GM12878 (cell line): ENCODE measurements at regions not wholly inside any gene's neighbourhood (a gene's known extent, or its start where the extent isn't known, plus 50 kb on each side); places are given as distances from the start of the nearest gene placed in this dataset.

Source experiments
- BHLHE40 ChIP-seq, 2 experiments: fragments of 450-650 bp in 1 of 2; IDR thresholded peaks; 2 replicates each; pipeline ENCODE4 v1.6.1; 2011 to 2017; ENCODE audit warnings: low read depth in 2 of 2, borderline replicate concordance in 1 of 2, improper control_type of control experiment in 1 of 2, low read length in 1 of 2, mild to moderate bottlenecking in 1 of 2
- BRCA1 ChIP-seq: IDR thresholded peaks from 2 replicates; pipeline ENCODE4 v1.6.1; 2011; ENCODE audit warnings: low read depth, low read length, improper control_type of control experiment
- CBX3 ChIP-seq: fragments of 200-600 bp; sonication (generic); IDR thresholded peaks from 2 replicates; pipeline ENCODE4 v1.6.1; 2016; ENCODE audit warnings: low read depth, borderline replicate concordance
- CHD2 ChIP-seq: IDR thresholded peaks from 2 replicates; pipeline ENCODE4 v1.6.1; 2011; ENCODE audit warnings: low read depth, low read length, improper control_type of control experiment, borderline replicate concordance
- FOS ChIP-seq: IDR thresholded peaks from 3 replicates; pipeline ENCODE4 v1.6.1; 2011; ENCODE audit warnings: borderline replicate concordance; ENCODE audit not compliant: insufficient read length; ENCODE audit errors: extremely low read depth
- HCFC1 ChIP-seq: fragments of 150-350 bp; IDR thresholded peaks from 2 replicates; pipeline ENCODE4 v1.6.1; 2014; ENCODE audit warnings: low read length
- KLF5 ChIP-seq: fragments of 450-650 bp; IDR thresholded peaks from 2 replicates; pipeline ENCODE4 v1.6.1; 2014; ENCODE audit warnings: mild to moderate bottlenecking; ENCODE audit not compliant: partially characterized antibody
- MXI1 ChIP-seq: fragments of 150-350 bp; IDR thresholded peaks from 2 replicates; pipeline ENCODE4 v1.6.1; 2011; ENCODE audit warnings: low read depth, mild to moderate bottlenecking, inconsistent platforms, low read length, improper control_type of control experiment
- NBN ChIP-seq: fragments of 450-650 bp; IDR thresholded peaks from 2 replicates; pipeline ENCODE4 v1.6.1; 2016
- NFXL1 ChIP-seq: fragments of 450-650 bp; IDR thresholded peaks from 2 replicates; pipeline ENCODE4 v1.6.1; 2017; ENCODE audit warnings: antibody characterized with exemption, mild to moderate bottlenecking, borderline replicate concordance
- NR2C2 ChIP-seq: IDR thresholded peaks from 2 replicates; pipeline ENCODE4 v1.6.1; 2011; ENCODE audit warnings: borderline replicate concordance, low read depth; ENCODE audit not compliant: control insufficient read depth, insufficient read length
- PAX8 ChIP-seq: fragments of 450-650 bp; IDR thresholded peaks from 2 replicates; pipeline ENCODE4 v1.6.1; 2017; ENCODE audit warnings: mild to moderate bottlenecking, moderate library complexity
- SIN3A ChIP-seq: IDR thresholded peaks from 2 replicates; pipeline ENCODE4 v1.6.1; 2012; ENCODE audit warnings: low read depth, low read length, improper control_type of control experiment
- SMARCA5 ChIP-seq: fragments of 450-650 bp; IDR thresholded peaks from 2 replicates; pipeline ENCODE4 v1.6.1; 2017; ENCODE audit warnings: mild to moderate bottlenecking
- SRF ChIP-seq, 2 experiments: IDR thresholded peaks; 2 replicates each; pipeline ENCODE4 v1.6.1; 2011; ENCODE audit warnings: low read depth in 2 of 2, low read length in 2 of 2, mild to moderate bottlenecking in 1 of 2, moderate library complexity in 1 of 2
- TF ChIP-seq, protein P1 (sequence below): fragments of 450-650 bp; IDR thresholded peaks from 2 replicates; pipeline ENCODE4 v1.6.1; 2017; ENCODE audit warnings: borderline replicate concordance
- TF ChIP-seq, protein P2 (sequence below): IDR thresholded peaks from 2 replicates; pipeline ENCODE4 v1.6.1; 2012; ENCODE audit warnings: mild to moderate bottlenecking, low read depth, low read length
- TF ChIP-seq, protein P3 (sequence below): IDR thresholded peaks from 2 replicates; pipeline ENCODE4 v1.6.1; 2012; ENCODE audit warnings: low read depth, low read length, improper control_type of control experiment
- TF ChIP-seq, protein P4 (sequence below): fragments of 450-650 bp; IDR thresholded peaks from 2 replicates; pipeline ENCODE4 v1.6.1; 2017; ENCODE audit warnings: mild to moderate bottlenecking, moderate library complexity

DNA sequence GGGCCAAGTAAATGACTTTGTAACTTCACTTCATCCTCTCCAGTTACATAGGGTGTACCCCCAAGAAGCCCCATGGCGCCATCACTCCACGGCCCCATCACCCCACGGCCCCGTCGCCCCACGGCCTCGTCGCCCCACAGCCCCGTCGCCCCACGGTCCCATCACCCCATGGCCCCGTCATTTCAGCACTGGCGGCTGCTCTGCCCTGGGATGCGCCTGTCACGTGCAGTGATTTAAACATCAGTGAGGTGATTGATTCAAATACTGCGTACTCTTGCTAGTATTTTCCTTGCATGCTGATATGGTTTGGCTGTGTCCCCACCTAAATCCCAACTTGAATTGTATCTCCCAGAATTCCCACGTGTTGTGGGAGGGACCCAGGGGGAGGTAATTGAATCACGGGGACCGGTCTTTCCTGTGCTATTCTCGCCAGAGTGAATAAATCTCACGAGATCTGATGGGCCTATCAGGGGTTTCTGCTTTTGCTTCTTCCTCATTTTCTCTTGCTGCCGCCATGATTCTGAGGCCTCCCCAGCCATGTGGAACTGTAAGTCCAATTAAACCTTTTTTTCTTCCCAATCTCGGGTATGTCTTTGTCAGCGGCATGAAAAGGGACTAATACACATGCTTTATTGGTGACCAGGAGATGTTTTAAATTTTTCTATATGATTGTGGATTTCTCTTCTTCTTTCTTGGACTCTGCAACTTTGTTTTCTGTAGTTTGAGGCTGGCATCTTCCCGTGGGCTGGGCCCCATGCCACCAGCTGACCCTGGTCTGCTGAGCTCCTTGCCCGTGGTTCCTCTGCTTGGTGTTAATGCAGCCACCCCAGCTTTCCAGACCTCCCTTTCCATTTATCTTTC, 50.1 kb upstream of the PCBP3 start (continued):
- TF ChIP-seq SIN3A (peak; percentile 48; the same call in 1 of the 2 replicates), CHD2 (peak; percentile 94), NFXL1 (no peak), SMARCA5 (peak; percentile 48; the same call in 1 of the 2 replicates), CBX3 (no peak), NR2C2 (no peak), NBN (0 out of 2 replicates have a peak, but pooled peaks have one; percentile 60), BHLHE40 (IDR thresholded peaks at IDR 0.05; ENCODE audit: borderline replicate concordance in 1 of 2, low read depth in 2 of 2, low read length in 1 of 2) (peak in 1 of 2 experiments; percentile 64; a peak in 1 of 4 replicates), SRF (IDR thresholded peaks at IDR 0.05; ENCODE audit: low read depth in 2 of 2, low read length in 2 of 2) (no peak), FOS (no peak), BRCA1 (peak; percentile 53; the same call in 1 of the 2 replicates), PAX8 (peak; percentile 86; the same call in 1 of the 2 replicates), HCFC1 (0 out of 2 replicates have a peak, but pooled peaks have one; percentile 14), KLF5 (peak; percentile 44), MXI1 (peak; percentile 88)
- TF ChIP-seq, protein P1, sequence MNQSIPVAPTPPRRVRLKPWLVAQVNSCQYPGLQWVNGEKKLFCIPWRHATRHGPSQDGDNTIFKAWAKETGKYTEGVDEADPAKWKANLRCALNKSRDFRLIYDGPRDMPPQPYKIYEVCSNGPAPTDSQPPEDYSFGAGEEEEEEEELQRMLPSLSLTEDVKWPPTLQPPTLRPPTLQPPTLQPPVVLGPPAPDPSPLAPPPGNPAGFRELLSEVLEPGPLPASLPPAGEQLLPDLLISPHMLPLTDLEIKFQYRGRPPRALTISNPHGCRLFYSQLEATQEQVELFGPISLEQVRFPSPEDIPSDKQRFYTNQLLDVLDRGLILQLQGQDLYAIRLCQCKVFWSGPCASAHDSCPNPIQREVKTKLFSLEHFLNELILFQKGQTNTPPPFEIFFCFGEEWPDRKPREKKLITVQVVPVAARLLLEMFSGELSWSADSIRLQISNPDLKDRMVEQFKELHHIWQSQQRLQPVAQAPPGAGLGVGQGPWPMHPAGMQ = peak; percentile 55; the same call in 1 of the 2 replicates
- TF ChIP-seq, protein P2, sequence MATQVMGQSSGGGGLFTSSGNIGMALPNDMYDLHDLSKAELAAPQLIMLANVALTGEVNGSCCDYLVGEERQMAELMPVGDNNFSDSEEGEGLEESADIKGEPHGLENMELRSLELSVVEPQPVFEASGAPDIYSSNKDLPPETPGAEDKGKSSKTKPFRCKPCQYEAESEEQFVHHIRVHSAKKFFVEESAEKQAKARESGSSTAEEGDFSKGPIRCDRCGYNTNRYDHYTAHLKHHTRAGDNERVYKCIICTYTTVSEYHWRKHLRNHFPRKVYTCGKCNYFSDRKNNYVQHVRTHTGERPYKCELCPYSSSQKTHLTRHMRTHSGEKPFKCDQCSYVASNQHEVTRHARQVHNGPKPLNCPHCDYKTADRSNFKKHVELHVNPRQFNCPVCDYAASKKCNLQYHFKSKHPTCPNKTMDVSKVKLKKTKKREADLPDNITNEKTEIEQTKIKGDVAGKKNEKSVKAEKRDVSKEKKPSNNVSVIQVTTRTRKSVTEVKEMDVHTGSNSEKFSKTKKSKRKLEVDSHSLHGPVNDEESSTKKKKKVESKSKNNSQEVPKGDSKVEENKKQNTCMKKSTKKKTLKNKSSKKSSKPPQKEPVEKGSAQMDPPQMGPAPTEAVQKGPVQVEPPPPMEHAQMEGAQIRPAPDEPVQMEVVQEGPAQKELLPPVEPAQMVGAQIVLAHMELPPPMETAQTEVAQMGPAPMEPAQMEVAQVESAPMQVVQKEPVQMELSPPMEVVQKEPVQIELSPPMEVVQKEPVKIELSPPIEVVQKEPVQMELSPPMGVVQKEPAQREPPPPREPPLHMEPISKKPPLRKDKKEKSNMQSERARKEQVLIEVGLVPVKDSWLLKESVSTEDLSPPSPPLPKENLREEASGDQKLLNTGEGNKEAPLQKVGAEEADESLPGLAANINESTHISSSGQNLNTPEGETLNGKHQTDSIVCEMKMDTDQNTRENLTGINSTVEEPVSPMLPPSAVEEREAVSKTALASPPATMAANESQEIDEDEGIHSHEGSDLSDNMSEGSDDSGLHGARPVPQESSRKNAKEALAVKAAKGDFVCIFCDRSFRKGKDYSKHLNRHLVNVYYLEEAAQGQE = no peak
- TF ChIP-seq, protein P3, sequence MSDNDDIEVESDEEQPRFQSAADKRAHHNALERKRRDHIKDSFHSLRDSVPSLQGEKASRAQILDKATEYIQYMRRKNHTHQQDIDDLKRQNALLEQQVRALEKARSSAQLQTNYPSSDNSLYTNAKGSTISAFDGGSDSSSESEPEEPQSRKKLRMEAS = peak; percentile 38; the same call in 1 of the 2 replicates
- TF ChIP-seq, protein P4, sequence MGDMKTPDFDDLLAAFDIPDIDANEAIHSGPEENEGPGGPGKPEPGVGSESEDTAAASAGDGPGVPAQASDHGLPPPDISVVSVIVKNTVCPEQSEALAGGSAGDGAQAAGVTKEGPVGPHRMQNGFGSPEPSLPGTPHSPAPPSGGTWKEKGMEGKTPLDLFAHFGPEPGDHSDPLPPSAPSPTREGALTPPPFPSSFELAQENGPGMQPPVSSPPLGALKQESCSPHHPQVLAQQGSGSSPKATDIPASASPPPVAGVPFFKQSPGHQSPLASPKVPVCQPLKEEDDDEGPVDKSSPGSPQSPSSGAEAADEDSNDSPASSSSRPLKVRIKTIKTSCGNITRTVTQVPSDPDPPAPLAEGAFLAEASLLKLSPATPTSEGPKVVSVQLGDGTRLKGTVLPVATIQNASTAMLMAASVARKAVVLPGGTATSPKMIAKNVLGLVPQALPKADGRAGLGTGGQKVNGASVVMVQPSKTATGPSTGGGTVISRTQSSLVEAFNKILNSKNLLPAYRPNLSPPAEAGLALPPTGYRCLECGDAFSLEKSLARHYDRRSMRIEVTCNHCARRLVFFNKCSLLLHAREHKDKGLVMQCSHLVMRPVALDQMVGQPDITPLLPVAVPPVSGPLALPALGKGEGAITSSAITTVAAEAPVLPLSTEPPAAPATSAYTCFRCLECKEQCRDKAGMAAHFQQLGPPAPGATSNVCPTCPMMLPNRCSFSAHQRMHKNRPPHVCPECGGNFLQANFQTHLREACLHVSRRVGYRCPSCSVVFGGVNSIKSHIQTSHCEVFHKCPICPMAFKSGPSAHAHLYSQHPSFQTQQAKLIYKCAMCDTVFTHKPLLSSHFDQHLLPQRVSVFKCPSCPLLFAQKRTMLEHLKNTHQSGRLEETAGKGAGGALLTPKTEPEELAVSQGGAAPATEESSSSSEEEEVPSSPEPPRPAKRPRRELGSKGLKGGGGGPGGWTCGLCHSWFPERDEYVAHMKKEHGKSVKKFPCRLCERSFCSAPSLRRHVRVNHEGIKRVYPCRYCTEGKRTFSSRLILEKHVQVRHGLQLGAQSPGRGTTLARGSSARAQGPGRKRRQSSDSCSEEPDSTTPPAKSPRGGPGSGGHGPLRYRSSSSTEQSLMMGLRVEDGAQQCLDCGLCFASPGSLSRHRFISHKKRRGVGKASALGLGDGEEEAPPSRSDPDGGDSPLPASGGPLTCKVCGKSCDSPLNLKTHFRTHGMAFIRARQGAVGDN = peak; percentile 81
